HG03139 (cell line): ENCODE measurements at regions not wholly inside any gene's neighbourhood (a gene's known extent, or its start where the extent isn't known, plus 50 kb on each side); places are given as distances from the start of the nearest gene placed in this dataset.

Experiments
- ATAC-seq: cut with Tn5 transposase; IDR thresholded peaks from one replicate; pipeline ENCODE4 v1.9.1; 2021; ENCODE audit not compliant: unreplicated experiment

DNA sequence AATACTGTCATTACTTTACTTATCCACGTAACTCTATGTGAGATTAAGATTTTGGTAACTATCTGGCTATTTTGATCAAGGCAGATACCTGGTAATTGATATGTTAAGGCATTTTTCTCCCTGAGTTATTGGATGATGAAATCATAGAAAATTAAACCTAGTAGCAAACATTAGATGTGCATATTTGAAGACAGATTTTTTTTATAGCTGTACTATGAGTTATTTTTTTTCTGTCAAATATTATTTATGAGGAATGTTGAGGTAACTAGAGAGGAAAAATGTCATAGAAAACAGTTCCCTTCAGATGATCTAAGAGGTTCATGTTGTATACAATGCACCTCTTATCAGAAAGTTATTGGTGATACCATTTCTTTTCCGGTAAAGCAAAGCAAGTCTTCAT is 64.9 kb upstream of the SLC38A2 start:
- ATAC-seq: no peak

DNA sequence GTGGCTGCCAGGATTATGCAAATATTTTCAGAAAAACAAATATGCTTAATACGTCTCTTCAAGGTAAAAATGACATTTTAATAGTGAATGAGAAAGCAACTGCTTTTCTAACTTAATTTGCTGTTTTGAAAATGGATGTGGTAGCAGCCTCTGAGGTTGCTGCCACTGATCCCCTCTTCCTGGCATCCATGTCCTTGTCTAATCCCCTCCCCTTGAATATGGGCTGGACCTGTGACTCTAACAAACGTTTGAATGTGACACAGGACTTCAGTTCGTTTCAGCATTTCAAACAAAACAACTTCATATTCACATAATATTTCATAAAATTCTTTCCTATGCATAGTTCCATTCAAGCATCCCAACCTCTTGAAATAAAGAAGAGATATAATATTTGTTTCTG is 64.2 kb upstream of the SLC38A2 start:
- no peak for ATAC-seq

GRCh38 chr12:46435625-46436024 is 63.1 kb upstream of the SLC38A2 start:
- no peak for ATAC-seq

- no peak for ATAC-seq
Observed at GRCh38 chr12:46435029-46435428, 62.5 kb upstream of the SLC38A2 start.

DNA sequence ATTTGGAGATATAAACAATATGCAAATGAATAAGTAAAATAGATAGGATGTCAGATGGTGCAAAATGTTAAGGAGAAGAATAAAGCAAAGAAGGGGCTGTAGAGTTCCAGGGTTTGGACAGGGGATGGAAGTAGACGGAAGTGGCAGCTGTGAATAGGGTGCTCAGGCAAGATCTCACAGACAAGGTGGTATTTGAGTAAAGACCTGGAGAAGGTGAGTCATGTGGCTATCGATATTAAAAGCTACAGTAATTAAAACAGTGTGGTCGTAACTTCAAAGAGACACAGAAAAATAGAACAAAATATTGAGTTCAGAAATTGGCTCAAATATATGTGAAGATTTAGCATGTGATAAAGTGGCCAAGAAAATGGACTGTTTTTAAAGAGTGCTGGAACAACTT is 61.3 kb upstream of the SLC38A2 start:
- no peak for ATAC-seq

GRCh38 chr12:46432325-46432724 is 59.8 kb upstream of the SLC38A2 start:
- ATAC-seq: no peak

DNA sequence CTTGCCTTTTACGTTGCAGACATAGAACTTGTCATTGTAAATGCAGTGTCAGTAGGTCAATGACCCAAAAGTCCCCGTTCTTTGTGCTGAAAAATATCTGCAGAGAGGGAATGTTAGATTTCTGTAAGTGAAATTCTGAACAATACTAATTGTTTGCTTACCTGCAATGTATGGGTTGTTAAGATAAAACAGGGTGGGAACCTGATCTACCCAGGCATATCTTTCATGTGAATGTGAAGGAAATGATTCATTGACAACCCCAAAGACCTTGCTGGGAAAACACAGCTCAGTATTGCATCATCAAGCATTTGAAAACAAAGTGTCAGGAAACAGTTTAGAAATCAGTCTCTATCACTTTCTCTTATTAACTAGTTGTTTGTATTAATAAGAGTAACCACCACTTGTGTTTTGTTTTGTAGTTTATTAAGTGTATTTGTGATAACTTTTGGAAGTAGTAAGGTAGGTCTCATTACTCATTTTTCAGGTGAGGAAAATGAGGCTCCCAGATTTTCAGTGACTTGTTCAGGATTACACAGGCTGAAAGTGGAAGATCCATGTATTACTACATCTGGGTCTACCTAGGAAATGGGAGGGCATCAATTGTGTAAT is 57.9 kb upstream of the SLC38A2 start:
- ATAC-seq: no peak
